OCI-LY7 (cell line): ENCODE measurements at regions not wholly inside any gene's neighbourhood (a gene's known extent, or its start where the extent isn't known, plus 50 kb on each side); places are given as distances from the start of the nearest gene placed in this dataset. TPM values are rescaled to one million over a fixed set of nuclear protein-coding genes. Genes with fewer than 3 reads are reported as not detected.

Experiments used
- BruUV-seq: library from RNA; stranded (reverse); fragments of 400-500 nt; replicated peaks from 2 replicates; lab custom pipeline; 2021; lab: Mats Ljungman, UMichigan
- CTCF ChIA-PET: fragments of 300-600 bp; sonication (Branson Sonifier 250); formaldehyde crosslinking; loops from one replicate; lab custom pipeline; 2022; ENCODE audit warnings: antibody characterized with exemption; ENCODE audit not compliant: unreplicated experiment; lab: Charles Lee
- POLR2A ChIA-PET: fragments of 300-600 bp; sonication (Branson Sonifier 250); formaldehyde crosslinking; loops from one replicate; lab custom pipeline; 2022; ENCODE audit warnings: antibody characterized with exemption; lab: Charles Lee
- DNase-seq: peaks from one replicate; pipeline ENCODE4 v3.0.0-alpha.2; 2015; ENCODE audit warnings: low spot score
- H2AFZ ChIP-seq: fragments of 200-600 bp; sonication (generic), shearing (Covaris generic); 2 replicates; pipeline ENCODE4 v1.6.1; 2014; ENCODE audit warnings: mild to moderate bottlenecking, antibody characterized with exemption, low read length, moderate library complexity
- H3K27ac ChIP-seq: fragments of 200-600 bp; sonication (generic); 2 replicates; pipeline ENCODE4 v1.5.1; 2014; ENCODE audit warnings: mixed run types, low read depth, mild to moderate bottlenecking, moderate library complexity, low read length, inconsistent platforms; ENCODE audit not compliant: poor library complexity, severe bottlenecking
- H3K36me3 ChIP-seq: fragments of 200-600 bp; sonication (generic); 2 replicates; pipeline ENCODE4 v1.6.1; 2014; ENCODE audit warnings: mild to moderate bottlenecking, antibody characterized with exemption, low read length, moderate library complexity, mixed read lengths; ENCODE audit not compliant: insufficient read depth
- H3K4me1 ChIP-seq: fragments of 200-600 bp; sonication (generic); 2 replicates; pipeline ENCODE4 v1.5.1; 2014; ENCODE audit warnings: mild to moderate bottlenecking, low read length; ENCODE audit not compliant: insufficient read depth, poor library complexity, severe bottlenecking
- H3K4me2 ChIP-seq: fragments of 200-600 bp; sonication (generic); 2 replicates; pipeline ENCODE4 v1.6.1; 2014; ENCODE audit warnings: mild to moderate bottlenecking, low read length
- H3K4me3 ChIP-seq: fragments of 200-600 bp; sonication (generic); 2 replicates; pipeline ENCODE4 v1.5.1; 2014; ENCODE audit warnings: mild to moderate bottlenecking, low read depth, low read length; ENCODE audit not compliant: poor library complexity, severe bottlenecking
- H3K79me2 ChIP-seq: fragments of 200-600 bp; sonication (generic); 2 replicates; pipeline ENCODE4 v1.6.1; 2016; ENCODE audit warnings: low read depth, mild to moderate bottlenecking, low read length, moderate library complexity, mixed read lengths; ENCODE audit not compliant: insufficient read depth
- H3K9me2 ChIP-seq: fragments of 200-600 bp; sonication (generic); 2 replicates; pipeline ENCODE4 v1.6.1; 2016; ENCODE audit warnings: mild to moderate bottlenecking, low read length, mixed read lengths; ENCODE audit not compliant: insufficient read depth
- H3K9me3 ChIP-seq: fragments of 200-600 bp; sonication (generic); 2 replicates; pipeline ENCODE4 v1.6.1; 2014; ENCODE audit warnings: mild to moderate bottlenecking, mixed run types, low read length, mixed read lengths
- H4K20me1 ChIP-seq: fragments of 200-600 bp; sonication (generic); 2 replicates; pipeline ENCODE4 v1.6.1; 2014; ENCODE audit warnings: mild to moderate bottlenecking, antibody characterized with exemption, low read length, moderate library complexity, mixed read lengths; ENCODE audit not compliant: insufficient read depth
- EZH2phosphoT487 ChIP-seq: fragments of 200-600 bp; sonication (generic); IDR thresholded peaks from 2 replicates; pipeline ENCODE4 v1.6.1; 2018; ENCODE audit warnings: low read depth, borderline replicate concordance, mild to moderate bottlenecking, mixed run types, antibody characterized with exemption, low read length, moderate library complexity, mixed read lengths
- intact Hi-C: fragments of 100-400 bp; cut with micrococcal nuclease; formaldehyde crosslinking; loops from one replicate; pipeline ENCODE4 v1.10.0; 2022; ENCODE audit not compliant: unreplicated experiment
- small RNA-seq: library from RNA; depleted of rRNA; stranded (forward); fragments of <200 nt; gene quantifications from one replicate; pipeline ENCODE3, GENCODE V24; 2014

DNA sequence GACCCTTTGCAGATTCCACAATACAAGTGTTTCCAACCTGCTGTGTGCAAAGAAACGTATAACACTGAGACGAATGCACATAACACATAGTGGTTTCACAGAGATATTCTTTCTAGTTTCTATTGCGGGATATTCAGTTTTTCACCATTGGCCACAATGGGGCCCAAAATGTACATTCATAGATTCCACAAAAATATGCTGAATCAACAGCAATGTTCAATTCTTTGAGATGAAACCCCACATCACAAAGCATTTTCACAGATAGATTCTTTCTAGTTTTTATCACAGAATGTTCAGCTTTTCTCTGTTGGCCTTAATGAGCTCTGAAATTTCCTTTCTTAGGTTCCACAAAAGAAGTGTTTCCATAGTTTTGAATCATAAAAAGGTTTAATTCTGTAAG is 2472.3 kb downstream of the TP53TG3F start:
- BruUV-seq = no TSS peak
- Histone ChIP-seq H3K9me3 (peaks cover 44% of the 10 kb centered on the region; the same call in 1 of the 2 replicates), H2AFZ (no peak overlapping the region), H3K79me2 (no peaks in the 10 kb centered on the region), H3K36me3 (no peaks in the 10 kb centered on the region), H3K27ac (no peak overlapping the region), H3K4me1 (no peaks in the 10 kb centered on the region), H3K4me2 (no peak overlapping the region), H4K20me1 (no peaks in the 10 kb centered on the region), H3K9me2 (no peaks in the 10 kb centered on the region), H3K4me3 (no peak overlapping the region)
- intact Hi-C loops = no loop called here
- TF ChIP-seq EZH2phosphoT487 = no peak
- CTCF ChIA-PET = no interaction called here
- POLR2A ChIA-PET = no interaction called here
- DNase-seq = no peak

Small RNA genes lying in the stretch of these regions (small RNA-seq; reads per million reads assigned to genes)
- gene AC106785.1 = not detected
- gene RNA5SP406 = not detected
- gene RNA5SP407 = not detected
- not detected for gene RNA5SP408
- gene RNA5SP409 = not detected
- not detected for gene RNA5SP410
- gene RNA5SP411 = not detected
- gene RNA5SP412 = not detected
- gene RNA5SP413 = not detected
- not detected for gene RNA5SP414
- not detected for gene RNA5SP415
- gene RNA5SP416 = 0.21 reads per million
- not detected for gene RNA5SP417
- gene RNA5SP418 = not detected
- not detected for gene RNA5SP419
- not detected for gene RNA5SP420
- not detected for gene RNA5SP421
- gene RNA5SP422 = not detected
- not detected for gene RNA5SP423
